ENCODE measurements at regions not wholly inside any gene's neighbourhood (a gene's known extent, or its start where the extent isn't known, plus 50 kb on each side); places are given as distances from the start of the nearest gene placed in this dataset.
"Not testable (repeated sequence)": the region's sequence is repeated elsewhere in the genome, so short reads cannot be mapped to it uniquely, and the experiment has no call there.

DNA sequence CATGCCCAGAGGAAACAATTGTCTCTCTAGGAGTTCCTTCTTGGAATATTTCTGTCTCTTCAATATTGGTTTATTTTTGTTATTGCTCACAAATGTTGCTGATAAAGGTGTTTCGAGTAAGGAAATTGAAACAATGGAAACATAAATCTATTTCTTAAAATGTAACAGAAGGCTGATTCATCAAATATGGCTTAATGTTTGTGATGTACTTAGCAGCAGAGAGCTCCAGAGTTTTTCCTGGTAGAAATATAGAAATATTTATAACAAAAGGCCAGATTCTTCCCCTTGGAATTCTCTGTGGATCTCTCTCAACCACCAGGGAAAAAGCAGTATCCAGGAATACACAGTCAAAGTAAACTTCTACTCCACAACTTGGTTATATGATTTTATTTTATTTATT lies 149.2 kb upstream of the LRIG3 start:
- POLR2A ChIA-PET: no interaction called here
- Histone ChIP-seq H3K9me3 (ENCODE audit: low read length) (no peaks in the 10 kb centered on the region), H3K36me3 (ENCODE audit: insufficient read depth, low read length) (no peaks in the 10 kb centered on the region), H3K4me3 (ENCODE audit: low read length) (no peak overlapping the region), H3K4me1 (ENCODE audit: insufficient read depth, low read length) (no peaks in the 10 kb centered on the region), H3K27ac (ENCODE audit: low read depth, low read length) (no peak overlapping the region), H3K27me3 (ENCODE audit: insufficient read depth, low read length, poor library complexity, severe bottlenecking) (no peaks in the 10 kb centered on the region)
- H3K27me3 Mint-ChIP-seq: no peaks in the 10 kb centered on the region
- no peak for DNase-seq
- CTCF ChIA-PET: no interaction called here
- no peaks in the 10 kb centered on the region for H3K4me1 Mint-ChIP-seq
- no peaks in the 10 kb centered on the region for H3K36me3 Mint-ChIP-seq
- H3K4me3 Mint-ChIP-seq: no peak overlapping the region
- no peak overlapping the region for H3K27ac Mint-ChIP-seq
- peaks cover 0 to 6% (median 3%) of the 10 kb centered on the region in 5 donors for H3K9me3 Mint-ChIP-seq

DNA sequence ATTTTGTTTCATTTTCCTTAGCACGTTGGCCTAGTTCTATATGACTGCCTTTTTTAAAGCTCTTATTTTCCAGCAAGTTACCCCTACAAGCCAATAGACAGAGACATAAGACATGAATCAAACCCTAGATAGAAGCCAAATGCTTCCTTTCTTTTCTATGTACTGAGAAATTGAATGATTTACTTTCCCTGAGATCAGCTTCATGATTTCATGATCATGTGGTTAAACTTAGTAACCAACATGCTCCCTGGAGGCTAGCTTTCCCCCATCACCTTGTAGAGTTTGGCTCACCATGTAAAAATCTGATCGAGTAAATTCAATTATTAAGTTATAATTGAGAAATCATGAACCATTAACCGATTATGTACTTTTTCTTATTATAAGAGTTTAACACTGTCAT lies 148.1 kb upstream of the LRIG3 start:
- no peaks in the 10 kb centered on the region for H3K27me3 ChIP-seq (ENCODE audit: insufficient read depth, low read length, poor library complexity, severe bottlenecking)
- Mint-ChIP-seq H3K27me3 (no peaks in the 10 kb centered on the region), H3K36me3 (no peaks in the 10 kb centered on the region), H3K4me3 (no peak overlapping the region), H3K27ac (no peak overlapping the region), H3K4me1 (no peaks in the 10 kb centered on the region), H3K9me3 (peaks cover 0 to 4% (median 0%) of the 10 kb centered on the region in 5 donors)
- no peaks in the 10 kb centered on the region for H3K4me1 ChIP-seq (ENCODE audit: insufficient read depth, low read length)
- no peak overlapping the region for H3K27ac ChIP-seq (ENCODE audit: low read depth, low read length)
- no peak for DNase-seq
- ChIA-PET POLR2A (no interaction called here), CTCF (no interaction called here)
- H3K36me3 ChIP-seq (ENCODE audit: insufficient read depth, low read length): no peaks in the 10 kb centered on the region
- no peaks in the 10 kb centered on the region for H3K9me3 ChIP-seq (ENCODE audit: low read length)
- H3K4me3 ChIP-seq (ENCODE audit: low read length): no peak overlapping the region

DNA sequence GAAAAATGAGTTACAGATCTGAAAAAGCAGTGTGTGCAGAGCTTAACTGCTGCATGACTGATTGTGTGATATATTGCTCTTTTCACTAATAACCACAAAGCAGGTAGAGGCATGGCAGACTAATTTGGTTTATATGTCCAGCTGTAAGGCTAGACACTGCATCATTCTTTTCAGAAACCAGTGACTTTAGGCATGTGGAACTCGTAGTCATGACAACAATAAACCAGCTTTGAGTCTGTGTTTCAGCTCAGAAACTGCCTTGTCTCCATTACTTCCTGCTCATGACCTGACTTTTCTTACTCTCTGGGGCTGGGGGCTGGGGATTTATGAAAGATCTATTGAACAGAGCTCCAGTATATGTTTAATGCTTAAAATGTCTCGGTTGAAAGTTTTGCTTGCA lies 146.8 kb upstream of the LRIG3 start:
- Histone ChIP-seq H3K9me3 (ENCODE audit: low read length) (no peaks in the 10 kb centered on the region), H3K4me3 (ENCODE audit: low read length) (no peak overlapping the region), H3K36me3 (ENCODE audit: insufficient read depth, low read length) (no peaks in the 10 kb centered on the region), H3K4me1 (ENCODE audit: insufficient read depth, low read length) (no peaks in the 10 kb centered on the region), H3K27ac (ENCODE audit: low read depth, low read length) (no peak overlapping the region), H3K27me3 (ENCODE audit: insufficient read depth, low read length, poor library complexity, severe bottlenecking) (no peaks in the 10 kb centered on the region)
- Mint-ChIP-seq H3K4me1 (no peaks in the 10 kb centered on the region), H3K9me3 (peaks cover 0 to 4% (median 2%) of the 10 kb centered on the region in 5 donors), H3K27ac (no peak overlapping the region), H3K27me3 (no peaks in the 10 kb centered on the region), H3K4me3 (no peak overlapping the region), H3K36me3 (no peaks in the 10 kb centered on the region)
- ChIA-PET POLR2A (no interaction called here), CTCF (no interaction called here)
- DNase-seq: no peak

DNA sequence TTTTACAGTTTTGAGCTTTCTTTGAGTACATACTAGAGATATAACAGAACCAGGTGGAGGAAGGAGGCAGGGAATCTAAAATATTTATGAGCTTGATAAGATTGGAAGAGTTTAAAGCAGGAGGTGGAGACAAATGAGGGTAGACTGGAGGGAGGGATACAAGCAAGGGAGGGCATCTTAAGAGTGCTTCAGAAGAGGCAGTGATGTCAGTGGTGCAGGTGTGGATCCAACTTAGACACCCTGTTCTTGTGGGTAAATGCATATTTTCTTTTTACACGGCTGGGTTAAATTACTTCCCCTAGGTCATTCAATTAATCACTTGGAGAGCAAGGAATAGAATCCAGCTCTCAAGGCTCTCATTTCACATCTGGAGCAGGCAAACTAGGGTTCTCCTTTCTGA lies 146.1 kb upstream of the LRIG3 start:
- CTCF ChIA-PET: no interaction called here
- H3K36me3 Mint-ChIP-seq: no peaks in the 10 kb centered on the region
- Histone ChIP-seq H3K9me3 (ENCODE audit: low read length) (no peaks in the 10 kb centered on the region), H3K36me3 (ENCODE audit: insufficient read depth, low read length) (no peaks in the 10 kb centered on the region), H3K27me3 (ENCODE audit: insufficient read depth, low read length, poor library complexity, severe bottlenecking) (no peaks in the 10 kb centered on the region), H3K27ac (ENCODE audit: low read depth, low read length) (no peak overlapping the region), H3K4me1 (ENCODE audit: insufficient read depth, low read length) (no peaks in the 10 kb centered on the region), H3K4me3 (ENCODE audit: low read length) (no peak overlapping the region)
- no peaks in the 10 kb centered on the region for H3K4me1 Mint-ChIP-seq
- H3K27me3 Mint-ChIP-seq: no peaks in the 10 kb centered on the region
- DNase-seq: no peak
- POLR2A ChIA-PET: no interaction called here
- H3K27ac Mint-ChIP-seq: no peak overlapping the region
- no peak overlapping the region for H3K4me3 Mint-ChIP-seq
- peaks cover 0 to 4% (median 2%) of the 10 kb centered on the region in 5 donors for H3K9me3 Mint-ChIP-seq

DNA sequence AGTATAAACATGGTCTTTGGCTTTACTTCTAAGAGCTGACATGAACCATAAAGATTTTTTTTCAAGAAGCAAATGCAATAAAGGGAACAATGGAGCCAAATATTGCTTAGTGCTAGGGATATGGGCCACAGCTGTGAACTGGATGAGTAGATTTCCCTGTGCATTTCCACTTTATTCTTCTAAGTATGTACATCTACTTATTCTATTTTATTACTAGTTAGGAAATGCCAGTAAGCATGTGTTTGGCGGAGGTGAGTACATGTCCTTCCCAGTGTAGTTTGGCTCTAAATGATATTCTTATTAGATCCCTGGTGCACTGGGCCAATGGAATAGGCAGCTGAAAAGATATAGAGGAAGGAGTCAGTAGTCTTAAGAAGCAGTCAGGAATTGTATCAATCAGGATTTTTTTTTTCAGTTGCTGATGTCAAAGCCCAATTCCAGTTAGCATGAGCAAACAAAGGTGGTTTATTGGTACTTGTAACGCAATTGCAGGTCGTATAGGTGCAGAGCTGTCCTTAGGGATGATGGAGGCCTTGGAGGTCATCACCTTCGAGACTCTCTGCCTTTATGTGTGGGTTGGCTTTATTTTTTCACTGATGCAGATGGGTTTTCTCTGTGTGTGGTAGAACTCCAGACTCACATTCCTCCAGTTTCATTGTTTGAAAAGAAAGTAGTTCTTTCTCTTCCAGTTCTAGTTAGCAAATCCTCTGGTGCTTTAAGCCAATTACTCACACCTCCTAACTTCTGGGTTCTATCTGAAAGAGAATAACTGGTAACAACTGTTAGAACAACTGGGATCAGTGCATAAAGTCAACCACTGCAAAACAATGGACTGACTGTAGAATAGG lies 139.0 kb upstream of the LRIG3 start:
- no peak for DNase-seq
- Histone ChIP-seq H3K36me3 (ENCODE audit: insufficient read depth, low read length) (no peaks in the 10 kb centered on the region), H3K27me3 (ENCODE audit: insufficient read depth, low read length, poor library complexity, severe bottlenecking) (no peaks in the 10 kb centered on the region), H3K9me3 (ENCODE audit: low read length) (no peaks in the 10 kb centered on the region), H3K4me1 (ENCODE audit: insufficient read depth, low read length) (no peaks in the 10 kb centered on the region), H3K4me3 (ENCODE audit: low read length) (no peak overlapping the region), H3K27ac (ENCODE audit: low read depth, low read length) (no peak overlapping the region)
- peaks cover 0 to 10% (median 6%) of the 10 kb centered on the region in 5 donors for H3K9me3 Mint-ChIP-seq
- POLR2A ChIA-PET: no interaction called here
- CTCF ChIA-PET: no interaction called here
- H3K27ac Mint-ChIP-seq: no peak overlapping the region
- no peaks in the 10 kb centered on the region for H3K27me3 Mint-ChIP-seq
- H3K4me1 Mint-ChIP-seq: no peaks in the 10 kb centered on the region
- H3K36me3 Mint-ChIP-seq: no peaks in the 10 kb centered on the region
- H3K4me3 Mint-ChIP-seq: no peak overlapping the region

DNA sequence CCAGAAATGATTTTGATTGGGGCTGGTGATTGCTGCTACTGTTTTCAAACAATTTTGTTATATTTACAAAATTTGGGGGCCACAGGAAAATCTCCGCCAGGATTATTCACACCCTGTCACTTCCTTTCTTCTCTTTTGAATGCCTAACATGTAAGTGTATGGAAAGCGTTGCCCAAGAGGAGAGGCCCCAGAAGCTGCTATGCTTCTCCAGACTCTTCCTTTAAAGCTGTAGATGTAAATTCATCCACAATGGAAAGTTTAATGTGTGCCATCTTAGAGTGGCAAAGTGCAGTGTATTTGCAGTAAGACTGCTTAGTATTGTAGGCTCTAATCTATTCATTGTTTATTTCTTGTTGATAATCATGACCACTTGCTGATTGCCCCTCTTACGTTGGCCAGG lies 136.7 kb upstream of the LRIG3 start:
- CTCF ChIA-PET: no interaction called here

DNA sequence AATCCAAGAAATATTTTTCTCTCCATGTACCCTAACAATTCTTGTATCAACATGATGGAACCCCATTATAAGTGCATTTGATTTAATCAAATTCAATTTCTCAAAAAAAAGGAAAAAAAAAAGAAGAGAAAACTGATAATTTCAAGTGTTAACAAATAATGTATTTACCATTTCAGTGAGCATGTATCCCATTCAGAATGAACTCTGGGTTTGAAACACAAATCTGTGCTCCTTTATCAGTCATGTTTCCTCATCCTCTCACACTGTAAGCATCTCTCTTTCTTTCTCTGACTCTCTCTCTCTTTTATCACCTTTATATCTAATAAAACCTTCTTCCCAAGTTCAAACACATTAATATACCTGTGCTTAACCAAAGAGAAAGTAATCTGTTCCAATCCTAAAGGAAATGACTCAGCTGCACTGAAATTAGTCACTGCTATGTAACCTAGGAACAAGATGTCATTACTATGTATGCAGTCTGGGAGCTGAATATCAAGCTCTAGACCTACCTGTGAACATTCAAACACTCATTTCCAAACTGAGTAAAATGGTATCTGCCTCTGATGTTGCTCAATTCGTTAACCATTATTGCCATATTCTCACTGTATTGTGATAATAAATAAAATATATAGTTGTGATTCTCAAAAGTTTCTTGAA lies 135.0 kb upstream of the LRIG3 start:
- POLR2A ChIA-PET: no interaction called here

More for the DNA sequence above, 136.7 kb upstream of the LRIG3 start:
- Mint-ChIP-seq H3K9me3 (peaks cover 2 to 12% (median 7%) of the 10 kb centered on the region in 5 donors), H3K4me3 (no peak overlapping the region), H3K4me1 (no peaks in the 10 kb centered on the region), H3K27ac (no peak overlapping the region), H3K36me3 (no peaks in the 10 kb centered on the region), H3K27me3 (no peaks in the 10 kb centered on the region)
- Histone ChIP-seq H3K4me3 (ENCODE audit: low read length) (no peak overlapping the region), H3K27ac (ENCODE audit: low read depth, low read length) (no peak overlapping the region), H3K36me3 (ENCODE audit: insufficient read depth, low read length) (no peaks in the 10 kb centered on the region), H3K27me3 (ENCODE audit: insufficient read depth, low read length, poor library complexity, severe bottlenecking) (no peaks in the 10 kb centered on the region), H3K4me1 (ENCODE audit: insufficient read depth, low read length) (no peaks in the 10 kb centered on the region), H3K9me3 (ENCODE audit: low read length) (no peaks in the 10 kb centered on the region)
- POLR2A ChIA-PET: no interaction called here
- no peak for DNase-seq

DNA sequence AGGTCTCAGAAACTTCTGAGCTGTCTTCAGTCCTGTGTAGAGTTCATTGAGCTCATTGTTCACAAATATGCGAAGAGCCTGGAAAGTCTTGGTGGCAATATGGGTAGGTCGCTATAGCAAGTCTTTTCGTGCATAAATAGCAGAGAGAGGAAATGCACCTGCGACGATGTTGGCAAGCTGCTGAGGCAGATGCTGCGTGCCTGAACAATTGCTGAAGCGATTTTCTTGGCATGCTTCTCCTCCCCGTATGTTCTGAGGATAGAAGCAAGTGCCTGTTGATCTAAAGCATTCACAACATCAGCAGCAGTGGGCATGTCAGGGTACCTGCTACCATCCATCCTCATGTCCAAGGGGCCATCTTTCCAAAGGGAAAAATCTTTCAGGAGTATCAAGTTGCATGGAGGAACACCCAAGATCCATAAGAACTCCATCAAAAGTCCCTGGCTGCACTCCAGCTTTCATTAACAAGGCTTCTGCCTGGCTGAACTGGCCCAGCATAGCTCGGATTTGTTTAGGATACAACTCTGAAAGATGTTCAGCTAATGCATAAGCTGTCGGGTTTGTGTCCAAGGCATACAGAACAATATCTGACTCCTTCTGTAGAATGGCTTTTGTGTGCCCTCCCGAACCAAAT lies 133.1 kb upstream of the LRIG3 start:
- H3K36me3 ChIP-seq (ENCODE audit: insufficient read depth, low read length); H3K27me3 ChIP-seq (ENCODE audit: insufficient read depth, low read length, poor library complexity, severe bottlenecking); H3K4me1 ChIP-seq (ENCODE audit: insufficient read depth, low read length); H3K27me3 Mint-ChIP-seq; H3K36me3 Mint-ChIP-seq; H3K9me3 ChIP-seq (ENCODE audit: low read length); H3K4me1 Mint-ChIP-seq; H3K27ac Mint-ChIP-seq; DNase-seq; H3K27ac ChIP-seq (ENCODE audit: low read depth, low read length); H3K4me3 ChIP-seq (ENCODE audit: low read length); POLR2A ChIA-PET; CTCF ChIA-PET; H3K4me3 Mint-ChIP-seq: not testable (repeated sequence)
- H3K9me3 Mint-ChIP-seq: peaks cover 0 to 15% (median 8%) of the 10 kb centered on the region in 5 donors

More for the DNA sequence above, 135.0 kb upstream of the LRIG3 start:
- no peaks in the 10 kb centered on the region for H3K36me3 ChIP-seq (ENCODE audit: insufficient read depth, low read length)
- H3K4me3 ChIP-seq (ENCODE audit: low read length): no peak overlapping the region
- CTCF ChIA-PET: no interaction called here
- no peaks in the 10 kb centered on the region for H3K27me3 Mint-ChIP-seq
- no peak overlapping the region for H3K27ac ChIP-seq (ENCODE audit: low read depth, low read length)
- H3K4me1 ChIP-seq (ENCODE audit: insufficient read depth, low read length): no peaks in the 10 kb centered on the region
- no peaks in the 10 kb centered on the region for H3K36me3 Mint-ChIP-seq
- DNase-seq: no peak
- H3K9me3 Mint-ChIP-seq: peaks cover 0 to 15% (median 6%) of the 10 kb centered on the region in 5 donors
- no peak overlapping the region for H3K27ac Mint-ChIP-seq
- H3K27me3 ChIP-seq (ENCODE audit: insufficient read depth, low read length, poor library complexity, severe bottlenecking): no peaks in the 10 kb centered on the region
- H3K9me3 ChIP-seq (ENCODE audit: low read length): no peaks in the 10 kb centered on the region
- H3K4me1 Mint-ChIP-seq: no peaks in the 10 kb centered on the region
- H3K4me3 Mint-ChIP-seq: no peak overlapping the region

Data from CD8-positive, alpha-beta memory T cell (primary cell).